H1 (cell line): ENCODE measurements at regions not wholly inside any gene's neighbourhood (a gene's known extent, or its start where the extent isn't known, plus 50 kb on each side); places are given as distances from the start of the nearest gene placed in this dataset.

Experiments used
- CHD2 ChIP-seq: IDR thresholded peaks from 2 replicates; pipeline ENCODE4 v1.6.1; 2012; ENCODE audit warnings: low read length, improper control_type of control experiment
- EZH2 ChIP-seq: fragments of 200-600 bp; sonication (generic); IDR thresholded peaks from 2 replicates; pipeline ENCODE4 v1.7.1; 2012; ENCODE audit warnings: low read depth, mild to moderate bottlenecking, moderate library complexity, low read length, inconsistent platforms; ENCODE audit not compliant: severe bottlenecking
- KDM1A ChIP-seq: fragments of 200-600, 300-600 bp; sonication (generic); IDR thresholded peaks from 2 replicates; pipeline ENCODE4 v1.7.1; 2016; ENCODE audit warnings: mild to moderate bottlenecking, low read length, borderline replicate concordance
- POLR2A ChIP-seq, 2 experiments: IDR thresholded peaks; 1 replicate in 1 of 2; 2 replicates in 1 of 2; pipeline ENCODE4 v1.6.1; 2011; ENCODE audit warnings: low read depth in 2 of 2, low read length in 2 of 2, mild to moderate bottlenecking in 2 of 2; ENCODE audit errors: control extremely low read depth in 1 of 2
- SP2 ChIP-seq: IDR thresholded peaks from 2 replicates; pipeline ENCODE4 v1.6.1; 2012; ENCODE audit warnings: mild to moderate bottlenecking, low read length, inconsistent platforms
- SUZ12 ChIP-seq: fragments of 200-600 bp; sonication (generic); IDR thresholded peaks from 2 replicates; pipeline ENCODE4 v1.6.1; 2012; ENCODE audit warnings: mild to moderate bottlenecking, inconsistent platforms, low read length, moderate library complexity, mixed read lengths
- TAF1 ChIP-seq: IDR thresholded peaks from 2 replicates; pipeline ENCODE4 v1.6.1; 2011; ENCODE audit warnings: mild to moderate bottlenecking, low read depth, low read length
- YY1 ChIP-seq: IDR thresholded peaks from 2 replicates; pipeline ENCODE4 v1.6.1; 2011; ENCODE audit warnings: low read depth, mild to moderate bottlenecking, low read length
- TF ChIP-seq, protein P1 (sequence below), 3 experiments: IDR thresholded peaks; 1 replicate in 2 of 3; 2 replicates in 1 of 3; pipeline versions ENCODE4 v1.5.1 to v1.6.1; 2011; ENCODE audit warnings: low read length in 3 of 3, mild to moderate bottlenecking in 3 of 3, inconsistent platforms in 2 of 3, low read depth in 1 of 3, moderate library complexity in 1 of 3; ENCODE audit not compliant: insufficient read depth in 1 of 3; ENCODE audit errors: control extremely low read depth in 1 of 3
- TF ChIP-seq, protein P2 (sequence below): IDR thresholded peaks from 2 replicates; pipeline ENCODE4 v1.6.1; 2012; ENCODE audit warnings: inconsistent platforms

DNA sequence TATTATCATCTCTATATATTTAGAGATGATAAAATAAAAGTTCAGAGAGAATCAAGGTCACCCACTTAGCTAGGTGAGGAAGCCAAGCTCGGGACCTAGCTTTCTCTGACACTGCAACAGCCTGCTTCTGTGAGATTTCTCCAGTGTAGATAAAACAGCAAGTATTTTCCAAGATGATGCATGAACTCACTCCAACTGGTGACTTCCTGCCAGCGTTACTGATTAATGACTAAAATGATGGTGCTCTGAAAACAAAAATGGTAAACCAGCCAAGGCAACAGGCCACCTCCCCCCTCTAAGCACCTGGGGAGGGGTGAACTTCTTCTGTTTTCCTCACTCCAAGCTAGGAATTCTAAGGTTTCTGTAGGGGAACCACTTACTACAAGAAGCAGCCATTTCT lies 510.2 kb upstream of the ID2 start:
- TF ChIP-seq KDM1A = no peak
- no peak for TF ChIP-seq YY1
- TF ChIP-seq CHD2 = no peak
- TF ChIP-seq, protein P1, sequence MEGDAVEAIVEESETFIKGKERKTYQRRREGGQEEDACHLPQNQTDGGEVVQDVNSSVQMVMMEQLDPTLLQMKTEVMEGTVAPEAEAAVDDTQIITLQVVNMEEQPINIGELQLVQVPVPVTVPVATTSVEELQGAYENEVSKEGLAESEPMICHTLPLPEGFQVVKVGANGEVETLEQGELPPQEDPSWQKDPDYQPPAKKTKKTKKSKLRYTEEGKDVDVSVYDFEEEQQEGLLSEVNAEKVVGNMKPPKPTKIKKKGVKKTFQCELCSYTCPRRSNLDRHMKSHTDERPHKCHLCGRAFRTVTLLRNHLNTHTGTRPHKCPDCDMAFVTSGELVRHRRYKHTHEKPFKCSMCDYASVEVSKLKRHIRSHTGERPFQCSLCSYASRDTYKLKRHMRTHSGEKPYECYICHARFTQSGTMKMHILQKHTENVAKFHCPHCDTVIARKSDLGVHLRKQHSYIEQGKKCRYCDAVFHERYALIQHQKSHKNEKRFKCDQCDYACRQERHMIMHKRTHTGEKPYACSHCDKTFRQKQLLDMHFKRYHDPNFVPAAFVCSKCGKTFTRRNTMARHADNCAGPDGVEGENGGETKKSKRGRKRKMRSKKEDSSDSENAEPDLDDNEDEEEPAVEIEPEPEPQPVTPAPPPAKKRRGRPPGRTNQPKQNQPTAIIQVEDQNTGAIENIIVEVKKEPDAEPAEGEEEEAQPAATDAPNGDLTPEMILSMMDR (IDR thresholded peaks at IDR 0.05; ENCODE audit: control extremely low read depth in 1 of 3, insufficient read depth in 1 of 3, low read depth in 1 of 3, low read length in 3 of 3) = no peak
- TF ChIP-seq, protein P2, sequence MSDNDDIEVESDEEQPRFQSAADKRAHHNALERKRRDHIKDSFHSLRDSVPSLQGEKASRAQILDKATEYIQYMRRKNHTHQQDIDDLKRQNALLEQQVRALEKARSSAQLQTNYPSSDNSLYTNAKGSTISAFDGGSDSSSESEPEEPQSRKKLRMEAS = no peak
- TF ChIP-seq EZH2 = no peak
- TF ChIP-seq TAF1 = no peak
- TF ChIP-seq POLR2A (IDR thresholded peaks at IDR 0.05; ENCODE audit: control extremely low read depth in 1 of 2, low read depth in 2 of 2, low read length in 2 of 2) = no peak
- TF ChIP-seq SUZ12 = no peak
- TF ChIP-seq SP2 = no peak
